Smooth muscle cell (in vitro differentiated cells): ENCODE measurements at regions not wholly inside any gene's neighbourhood (a gene's known extent, or its start where the extent isn't known, plus 50 kb on each side); places are given as distances from the start of the nearest gene placed in this dataset.

Experiments
- DNase-seq: peaks from one replicate; lab custom pipeline; 2025; ENCODE audit not compliant: unreplicated experiment; lab: John Stamatoyannopoulos, UW
- H2AFZ ChIP-seq: fragments of 200-600 bp; sonication (generic); 2 replicates; pipeline ENCODE4 v1.6.0; 2016; ENCODE audit warnings: antibody characterized with exemption, low read depth, mild to moderate bottlenecking
- H3F3A ChIP-seq: fragments of 200-600 bp; sonication (generic); 2 replicates; pipeline ENCODE4 v1.6.0; 2017; ENCODE audit warnings: antibody characterized with exemption, low read depth
- H3K27ac ChIP-seq: fragments of 200-600 bp; sonication (generic); 2 replicates; pipeline ENCODE4 v1.5.1; 2016; ENCODE audit warnings: low read depth, mild to moderate bottlenecking
- H3K27me3 ChIP-seq: fragments of 200-600 bp; sonication (generic); 2 replicates; pipeline ENCODE4 v1.6.1; 2016; ENCODE audit warnings: low read depth, mild to moderate bottlenecking
- H3K36me3 ChIP-seq: fragments of 200-600 bp; sonication (generic); 2 replicates; pipeline ENCODE4 v1.5.1; 2016; ENCODE audit warnings: low read depth
- H3K4me1 ChIP-seq: fragments of 200-600 bp; sonication (generic); 2 replicates; pipeline ENCODE4 v1.5.1; 2016; ENCODE audit warnings: low read depth
- H3K4me2 ChIP-seq: fragments of 200-600 bp; sonication (generic); 2 replicates; pipeline ENCODE4 v1.6.0; 2016; ENCODE audit warnings: mild to moderate bottlenecking
- H3K4me3 ChIP-seq: fragments of 200-600 bp; sonication (generic); 2 replicates; pipeline ENCODE4 v1.5.1; 2016; ENCODE audit warnings: mild to moderate bottlenecking
- H3K79me2 ChIP-seq: fragments of 200-600 bp; sonication (generic); 2 replicates; pipeline ENCODE4 v1.6.0; 2016; ENCODE audit warnings: low read depth, mild to moderate bottlenecking
- H3K9ac ChIP-seq: fragments of 200-600 bp; sonication (generic); 2 replicates; pipeline ENCODE4 v1.6.0; 2016; ENCODE audit warnings: low read depth
- H3K9me3 ChIP-seq: fragments of 200-600 bp; sonication (generic); replicated peaks from 2 replicates; pipeline ENCODE4 v1.5.1; 2016; ENCODE audit warnings: low read depth
- H4K20me1 ChIP-seq: fragments of 200-600 bp; sonication (generic); 2 replicates; pipeline ENCODE4 v1.6.0; 2016; ENCODE audit warnings: low read depth
- WGBS: methylation state at CpG from one replicate; pipeline ENCODE4 v1.1.7; 2016; ENCODE audit warnings: low lambda C conversion rate; 5-methylcytosine and 5-hydroxymethylcytosine counted together
- TF ChIP-seq, protein P1 (sequence below): fragments of 200-600 bp; sonication (generic); IDR thresholded peaks from 2 replicates; pipeline ENCODE4 v1.5.1; 2017; ENCODE audit warnings: borderline replicate concordance, mild to moderate bottlenecking, antibody characterized with exemption; ENCODE audit not compliant: insufficient read depth, poor library complexity, severe bottlenecking

DNA sequence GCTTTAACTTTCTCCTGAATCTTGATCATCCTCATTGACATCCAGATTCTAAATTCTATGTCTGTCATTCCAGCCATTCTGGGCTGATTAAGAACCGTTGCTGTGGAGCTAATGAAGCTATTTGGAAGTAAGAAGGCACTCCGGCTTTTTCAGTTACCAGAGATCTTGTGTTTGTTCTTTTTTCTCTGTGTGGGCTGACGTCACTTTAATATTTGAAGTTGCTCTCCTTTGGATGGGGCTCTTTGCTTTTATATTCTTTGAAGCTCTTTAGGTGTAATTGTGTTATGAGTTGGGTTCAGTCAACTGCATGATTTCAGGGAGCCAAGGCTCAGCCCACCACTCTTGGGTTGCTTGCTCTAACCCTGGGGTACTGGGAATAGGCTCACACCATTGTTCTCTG, 460.6 kb downstream of the CDH8 start:
- no peaks in the 10 kb centered on the region for H3K79me2 ChIP-seq
- H3K36me3 ChIP-seq, result no peaks in the 10 kb centered on the region
- no peak overlapping the region for H3K4me2 ChIP-seq
- no peak for DNase-seq
- TF ChIP-seq, protein P1, sequence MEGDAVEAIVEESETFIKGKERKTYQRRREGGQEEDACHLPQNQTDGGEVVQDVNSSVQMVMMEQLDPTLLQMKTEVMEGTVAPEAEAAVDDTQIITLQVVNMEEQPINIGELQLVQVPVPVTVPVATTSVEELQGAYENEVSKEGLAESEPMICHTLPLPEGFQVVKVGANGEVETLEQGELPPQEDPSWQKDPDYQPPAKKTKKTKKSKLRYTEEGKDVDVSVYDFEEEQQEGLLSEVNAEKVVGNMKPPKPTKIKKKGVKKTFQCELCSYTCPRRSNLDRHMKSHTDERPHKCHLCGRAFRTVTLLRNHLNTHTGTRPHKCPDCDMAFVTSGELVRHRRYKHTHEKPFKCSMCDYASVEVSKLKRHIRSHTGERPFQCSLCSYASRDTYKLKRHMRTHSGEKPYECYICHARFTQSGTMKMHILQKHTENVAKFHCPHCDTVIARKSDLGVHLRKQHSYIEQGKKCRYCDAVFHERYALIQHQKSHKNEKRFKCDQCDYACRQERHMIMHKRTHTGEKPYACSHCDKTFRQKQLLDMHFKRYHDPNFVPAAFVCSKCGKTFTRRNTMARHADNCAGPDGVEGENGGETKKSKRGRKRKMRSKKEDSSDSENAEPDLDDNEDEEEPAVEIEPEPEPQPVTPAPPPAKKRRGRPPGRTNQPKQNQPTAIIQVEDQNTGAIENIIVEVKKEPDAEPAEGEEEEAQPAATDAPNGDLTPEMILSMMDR, result no peak
- no peaks in the 10 kb centered on the region for H3F3A ChIP-seq
- no peak overlapping the region for H3K27ac ChIP-seq
- no peak overlapping the region for H2AFZ ChIP-seq
- H3K4me3 ChIP-seq, result no peak overlapping the region
- 83% methylated on average over 3 of the region's 3 CpGs for WGBS
- no peaks in the 10 kb centered on the region for H3K27me3 ChIP-seq
- H4K20me1 ChIP-seq, result no peaks in the 10 kb centered on the region
- H3K9me3 ChIP-seq, result no peaks in the 10 kb centered on the region
- no peaks in the 10 kb centered on the region for H3K4me1 ChIP-seq
- H3K9ac ChIP-seq, result no peak overlapping the region

DNA sequence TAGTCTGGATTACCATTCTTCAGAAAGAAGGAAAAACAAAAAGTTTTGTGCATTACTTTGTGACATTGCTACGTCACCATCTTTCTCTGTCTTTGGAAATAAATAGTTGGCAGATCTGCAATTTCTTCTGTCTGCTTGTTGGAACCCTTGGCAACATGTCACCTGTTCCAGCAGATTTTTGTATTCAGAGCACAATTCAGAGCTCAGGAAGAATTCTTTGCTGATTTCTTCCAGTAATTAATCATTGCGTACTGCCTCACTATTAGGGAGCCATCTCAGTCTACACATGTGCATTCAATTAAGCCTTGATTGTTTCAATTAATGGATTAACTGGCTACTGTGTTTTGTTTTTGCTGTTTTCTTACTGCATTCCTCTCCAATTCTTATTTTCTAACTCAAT, 467.2 kb downstream of the CDH8 start:
- Histone ChIP-seq H3K9me3 (no peaks in the 10 kb centered on the region), H2AFZ (no peak overlapping the region), H3F3A (no peaks in the 10 kb centered on the region), H3K4me2 (no peak overlapping the region), H3K79me2 (no peaks in the 10 kb centered on the region), H3K36me3 (no peaks in the 10 kb centered on the region), H3K27ac (no peak overlapping the region), H3K4me3 (no peak overlapping the region), H3K9ac (no peak overlapping the region), H3K27me3 (no peaks in the 10 kb centered on the region), H4K20me1 (no peaks in the 10 kb centered on the region), H3K4me1 (no peaks in the 10 kb centered on the region)
- 74% methylated on average over 2 of the region's 2 CpGs for WGBS
- TF ChIP-seq, protein P1, result no peak
- no peak for DNase-seq

DNA sequence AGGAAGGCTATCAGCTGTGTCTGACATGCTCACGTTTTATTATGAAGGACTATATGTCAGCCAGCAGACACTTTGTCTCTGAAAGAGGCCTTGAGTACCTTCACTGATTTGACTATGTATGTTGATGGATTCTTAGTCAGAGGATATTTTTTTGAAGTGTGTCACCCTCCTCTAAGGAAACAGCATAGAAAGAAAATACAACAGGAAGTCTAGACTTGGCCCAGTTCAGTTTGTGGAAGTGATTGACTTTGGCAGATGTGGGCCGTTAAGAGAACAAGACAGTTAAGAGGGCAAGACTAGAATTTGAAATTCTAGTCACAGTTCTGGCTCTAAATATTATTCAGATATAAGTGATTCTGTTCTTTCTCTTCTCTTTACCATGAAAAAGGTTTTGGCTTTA, 471.5 kb downstream of the CDH8 start:
- Histone ChIP-seq H3K4me3 (no peak overlapping the region), H3F3A (no peaks in the 10 kb centered on the region), H4K20me1 (no peaks in the 10 kb centered on the region), H3K9ac (no peak overlapping the region), H3K4me1 (no peaks in the 10 kb centered on the region), H3K27me3 (no peaks in the 10 kb centered on the region), H3K9me3 (no peaks in the 10 kb centered on the region), H3K27ac (no peak overlapping the region), H2AFZ (no peak overlapping the region), H3K79me2 (no peaks in the 10 kb centered on the region), H3K36me3 (no peaks in the 10 kb centered on the region), H3K4me2 (no peak overlapping the region)
- no peak for DNase-seq
- WGBS, result 79% methylated on average over 2 of the region's 2 CpGs
- TF ChIP-seq, protein P1, result no peak

DNA sequence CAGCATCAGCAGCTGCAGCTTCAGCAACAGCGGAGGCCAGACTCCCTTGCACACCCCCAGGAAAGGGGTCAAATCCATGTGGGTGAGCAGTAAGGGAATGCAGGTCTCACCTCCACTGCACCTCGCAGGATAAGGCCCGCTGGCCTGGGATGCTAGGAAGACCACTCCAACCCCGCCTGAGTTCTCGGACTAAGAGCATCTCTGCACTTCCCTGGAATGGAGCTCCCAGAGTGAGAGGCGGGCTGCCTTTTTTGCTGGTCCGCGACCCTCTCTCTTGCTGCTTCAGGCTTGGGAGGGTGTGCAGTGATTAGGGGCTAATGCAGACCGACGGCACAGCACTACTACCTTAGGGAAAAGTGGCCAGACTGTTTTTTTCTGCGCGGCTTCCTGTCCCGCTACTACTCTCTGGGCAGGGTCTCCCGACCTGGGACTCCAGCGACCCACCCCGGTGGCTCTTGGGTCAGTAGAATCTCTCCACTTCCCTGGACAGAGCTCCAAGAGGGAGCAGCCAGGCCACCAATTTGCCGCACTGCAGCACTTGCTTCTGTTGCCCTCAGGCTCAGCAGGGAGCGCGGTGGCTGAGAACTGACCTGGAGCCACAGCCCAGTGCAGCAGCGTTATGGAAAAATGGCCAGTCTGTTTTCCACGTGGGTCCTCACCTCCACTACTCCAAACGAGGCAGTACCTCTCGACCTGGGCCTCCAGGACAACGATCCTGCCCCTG, 480.4 kb downstream of the CDH8 start:
- Histone ChIP-seq H3K9me3 (no peaks in the 10 kb centered on the region), H3K4me2 (no peak overlapping the region), H3K27ac (no peak overlapping the region), H4K20me1 (no peaks in the 10 kb centered on the region), H3K4me1 (no peaks in the 10 kb centered on the region), H3K36me3 (no peaks in the 10 kb centered on the region), H3K9ac (no peak overlapping the region), H3K27me3 (no peaks in the 10 kb centered on the region), H3K79me2 (no peaks in the 10 kb centered on the region), H3F3A (no peaks in the 10 kb centered on the region), H3K4me3 (no peak overlapping the region), H2AFZ (no peak overlapping the region)
- TF ChIP-seq, protein P1, result no peak
- WGBS, result 92% methylated on average over 24 of the region's 24 CpGs
- no peak for DNase-seq
